AG09309 (cell line): ENCODE measurements at regions not wholly inside any gene's neighbourhood (a gene's known extent, or its start where the extent isn't known, plus 50 kb on each side); places are given as distances from the start of the nearest gene placed in this dataset.

ENCODE experiments used
- DNase-seq: peaks from one replicate; pipeline ENCODE4 v3.0.0-alpha.2; 2010; ENCODE audit warnings: low read depth
- H3K4me3 ChIP-seq: 2 replicates; pipeline ENCODE4 v1.5.1; 2011; ENCODE audit warnings: mild to moderate bottlenecking, low read depth, low read length, moderate library complexity; ENCODE audit not compliant: control insufficient read depth
- CTCF ChIP-seq: IDR thresholded peaks from 2 replicates; pipeline ENCODE4 v1.5.1; 2011; ENCODE audit warnings: mild to moderate bottlenecking, low read depth, low read length, inconsistent platforms; ENCODE audit not compliant: insufficient read depth, control insufficient read depth; ENCODE audit errors: missing control alignments

GRCh38 chr13:26998292-26998691 lies 173.3 kb downstream of the USP12 start:
- TF ChIP-seq CTCF: no peak
- no peak overlapping the region for H3K4me3 ChIP-seq
- no peak for DNase-seq

GRCh38 chr13:26996965-26997752 lies 174.5 kb downstream of the USP12 start:
- H3K4me3 ChIP-seq: no peak overlapping the region
- DNase-seq: no peak
- no peak for TF ChIP-seq CTCF

- no peak for DNase-seq
- H3K4me3 ChIP-seq: no peak overlapping the region
- TF ChIP-seq CTCF: no peak
Measured at GRCh38 chr13:26995159-26995558, 176.5 kb downstream of the USP12 start.

GRCh38 chr13:26993780-26994179 lies 177.8 kb downstream of the USP12 start:
- DNase-seq: no peak
- no peak overlapping the region for H3K4me3 ChIP-seq
- no peak for TF ChIP-seq CTCF

GRCh38 chr13:26992951-26993719 lies 178.5 kb downstream of the USP12 start:
- no peak for TF ChIP-seq CTCF
- no peak overlapping the region for H3K4me3 ChIP-seq
- no peak for DNase-seq

- no peak for TF ChIP-seq CTCF
- DNase-seq: no peak
Measured at GRCh38 chr13:26991508-26992181, 180.0 kb downstream of the USP12 start.

More at GRCh38 chr13:26991508-26992181, 180.0 kb downstream of the USP12 start:
- H3K4me3 ChIP-seq: no peak overlapping the region
